IMR-90 (cell line): ENCODE measurements at regions not wholly inside any gene's neighbourhood (a gene's known extent, or its start where the extent isn't known, plus 50 kb on each side); places are given as distances from the start of the nearest gene placed in this dataset.

ENCODE experiments used
- ATAC-seq: fragments of 200-7000 bp; cut with Tn5 transposase; 2 replicates; pipeline ENCODE4 v1.9.1; 2020; ENCODE audit warnings: low read depth, mild to moderate bottlenecking, moderate library complexity
- BruUV-seq: library from RNA; stranded (reverse); fragments of 400-500 nt; replicated peaks from 2 replicates; lab custom pipeline; 2021; lab: Mats Ljungman, UMichigan
- CTCF ChIA-PET: fragments of 300-600 bp; formaldehyde crosslinking; extraction: SDS; loops from one replicate; lab custom pipeline; 2021; ENCODE audit warnings: antibody characterized with exemption; lab: Yijun Ruan, JAX
- POLR2A ChIA-PET: fragments of 300-600 bp; sonication (Branson Sonifier 250); formaldehyde crosslinking; loops from one replicate; lab custom pipeline; 2022; ENCODE audit warnings: antibody characterized with exemption; ENCODE audit not compliant: unreplicated experiment; lab: Charles Lee
- DNase-seq: peaks from one replicate; pipeline ENCODE4 v3.0.0; 2013
- H2AFZ ChIP-seq: replicated peaks from 2 replicates; pipeline ENCODE3; 2013; ENCODE audit warnings: low read length, mild to moderate bottlenecking; ENCODE audit not compliant: poor library complexity
- H2AK5ac ChIP-seq: 2 replicates; pipeline ENCODE4 v1.6.1; 2013; ENCODE audit warnings: low read depth, low read length, inconsistent platforms
- H2AK9ac ChIP-seq: replicated peaks from 2 replicates; pipeline ENCODE3; 2013; ENCODE audit warnings: mild to moderate bottlenecking, low read depth, low read length, moderate library complexity; ENCODE audit not compliant: poor library complexity
- H2BK120ac ChIP-seq: 2 replicates; pipeline ENCODE4 v1.6.1; 2013; ENCODE audit warnings: low read depth, low read length, inconsistent platforms
- H2BK15ac ChIP-seq: 3 replicates; pipeline ENCODE4 v1.6.1; 2013; ENCODE audit warnings: low read depth, low read length, inconsistent platforms
- H2BK20ac ChIP-seq: 2 replicates; pipeline ENCODE4 v1.6.1; 2013; ENCODE audit warnings: low read depth, mild to moderate bottlenecking, inconsistent platforms, low read length, moderate library complexity
- H2BK5ac ChIP-seq: 2 replicates; pipeline ENCODE4 v1.6.1; 2013; ENCODE audit warnings: mild to moderate bottlenecking, low read depth, low read length, inconsistent platforms; ENCODE audit not compliant: poor library complexity, severe bottlenecking
- H3K14ac ChIP-seq: replicated peaks from 2 replicates; pipeline ENCODE4 v1.6.1; 2013; ENCODE audit warnings: low read depth, low read length, inconsistent platforms
- H3K18ac ChIP-seq: 2 replicates; pipeline ENCODE4 v1.6.1; 2013; ENCODE audit warnings: low read depth, low read length, control low read depth
- H3K23ac ChIP-seq: 2 replicates; pipeline ENCODE4 v1.6.1; 2013; ENCODE audit warnings: low read depth, low read length, inconsistent platforms
- H3K27ac ChIP-seq: 2 replicates; pipeline ENCODE4 v1.5.1; 2013; ENCODE audit warnings: mild to moderate bottlenecking, control low read depth, low read length; ENCODE audit not compliant: insufficient read depth
- H3K27me3 ChIP-seq: 2 replicates; pipeline ENCODE4 v1.6.1; 2013; ENCODE audit warnings: low read length; ENCODE audit not compliant: control insufficient read depth, insufficient read depth
- H3K36me3 ChIP-seq: 2 replicates; pipeline ENCODE4 v1.6.1; 2013; ENCODE audit warnings: low read length, mixed read lengths; ENCODE audit not compliant: control insufficient read depth, insufficient read depth
- H3K4ac ChIP-seq: 2 replicates; pipeline ENCODE4 v1.6.1; 2013; ENCODE audit warnings: low read depth, low read length, inconsistent platforms
- H3K4me1 ChIP-seq: 2 replicates; pipeline ENCODE4 v1.6.1; 2013; ENCODE audit warnings: low read length, mixed read lengths; ENCODE audit not compliant: control insufficient read depth, insufficient read depth
- H3K4me2 ChIP-seq: 2 replicates; pipeline ENCODE4 v1.6.1; 2013; ENCODE audit warnings: low read depth, mild to moderate bottlenecking, control low read depth, low read length, moderate library complexity
- H3K4me3 ChIP-seq: 2 replicates; pipeline ENCODE4 v1.5.1; 2013; ENCODE audit warnings: low read depth, mild to moderate bottlenecking, control low read depth, low read length, moderate library complexity; ENCODE audit not compliant: insufficient read depth
- H3K56ac ChIP-seq: 2 replicates; pipeline ENCODE4 v1.6.1; 2013; ENCODE audit warnings: low read length, inconsistent platforms; ENCODE audit not compliant: insufficient read depth; ENCODE audit errors: extremely low read depth
- H3K79me1 ChIP-seq, 2 experiments: 2 replicates each; pipeline ENCODE4 v1.6.1; 2013; ENCODE audit warnings: low read length in 2 of 2, inconsistent platforms in 1 of 2, low read depth in 1 of 2
- H3K9ac ChIP-seq: 2 replicates; pipeline ENCODE4 v1.6.1; 2013; ENCODE audit warnings: low read depth, low read length, control low read depth
- H3K9me1 ChIP-seq: 2 replicates; pipeline ENCODE4 v1.6.1; 2013; ENCODE audit warnings: low read length, inconsistent platforms; ENCODE audit not compliant: insufficient read depth
- H3K9me3 ChIP-seq: 2 replicates; pipeline ENCODE4 v1.6.1; 2013; ENCODE audit warnings: low read length; ENCODE audit not compliant: control insufficient read depth, insufficient read depth
- H4K20me1 ChIP-seq: 2 replicates; pipeline ENCODE4 v1.6.1; 2013; ENCODE audit warnings: low read length, inconsistent platforms; ENCODE audit not compliant: insufficient read depth
- H4K5ac ChIP-seq: 2 replicates; pipeline ENCODE4 v1.6.1; 2013; ENCODE audit warnings: mild to moderate bottlenecking, low read depth, low read length, control low read depth
- H4K8ac ChIP-seq, 2 experiments: 2 replicates each; pipeline ENCODE4 v1.6.1; 2013; ENCODE audit warnings: low read depth in 2 of 2, low read length in 2 of 2, control low read depth in 1 of 2, inconsistent platforms in 1 of 2
- H4K91ac ChIP-seq: 2 replicates; pipeline ENCODE4 v1.6.1; 2013; ENCODE audit warnings: low read depth, low read length, inconsistent platforms; ENCODE audit not compliant: insufficient read depth
- BHLHE40 ChIP-seq: fragments of 150-350 bp; IDR thresholded peaks from 2 replicates; pipeline ENCODE4 v1.6.1; 2016; ENCODE audit warnings: mild to moderate bottlenecking, low read depth, low read length
- CEBPB ChIP-seq: IDR thresholded peaks from 2 replicates; pipeline ENCODE4 v1.6.1; 2012; ENCODE audit warnings: low read depth, low read length, improper control_type of control experiment
- CHD1 ChIP-seq: IDR thresholded peaks from 2 replicates; pipeline ENCODE4 v1.6.1; 2012; ENCODE audit warnings: low read depth, low read length, improper control_type of control experiment
- ELK1 ChIP-seq: fragments of 150-350 bp; IDR thresholded peaks from 2 replicates; pipeline ENCODE4 v1.6.1; 2016; ENCODE audit warnings: low read depth, mild to moderate bottlenecking, low read length, moderate library complexity, borderline replicate concordance
- FOS ChIP-seq: fragments of 150-350 bp; IDR thresholded peaks from 2 replicates; pipeline ENCODE4 v1.6.1; 2016; ENCODE audit warnings: low read depth, low read length
- MAFK ChIP-seq: IDR thresholded peaks from 2 replicates; pipeline ENCODE4 v1.6.1; 2012; ENCODE audit warnings: low read depth, low read length, improper control_type of control experiment
- MAZ ChIP-seq: IDR thresholded peaks from 2 replicates; pipeline ENCODE4 v1.6.1; 2012; ENCODE audit warnings: low read depth, mild to moderate bottlenecking, low read length, improper control_type of control experiment, moderate library complexity, borderline replicate concordance
- MXI1 ChIP-seq: IDR thresholded peaks from 2 replicates; pipeline ENCODE4 v1.6.1; 2012; ENCODE audit warnings: low read depth, mild to moderate bottlenecking, low read length, moderate library complexity, borderline replicate concordance
- POLR2A ChIP-seq: IDR thresholded peaks from 2 replicates; pipeline ENCODE4 v1.6.1; 2012; ENCODE audit warnings: mild to moderate bottlenecking, low read depth, low read length
- RCOR1 ChIP-seq: IDR thresholded peaks from 2 replicates; pipeline ENCODE4 v1.6.1; 2012; ENCODE audit warnings: mild to moderate bottlenecking, low read length, improper control_type of control experiment; ENCODE audit not compliant: insufficient replicate concordance
- RFX5 ChIP-seq: IDR thresholded peaks from 2 replicates; pipeline ENCODE4 v1.8.0; 2012; ENCODE audit warnings: low read depth, mild to moderate bottlenecking, low read length, moderate library complexity
- SMC3 ChIP-seq: fragments of 150-350 bp; IDR thresholded peaks from 2 replicates; pipeline ENCODE4 v1.6.1; 2016; ENCODE audit warnings: low read depth, mild to moderate bottlenecking, antibody characterized with exemption, low read length, moderate library complexity
- WGBS, 2 experiments: methylation state at CpG; one replicate each; pipeline versions ENCODE4 v1.1.5 to v1.1.7; 2013; ENCODE audit warnings: missing lambda C conversion rate in 2 of 2; ENCODE audit not compliant: insufficient read length in 1 of 2; ENCODE audit errors: extremely low coverage in 2 of 2; 5-methylcytosine and 5-hydroxymethylcytosine counted together
- dilution Hi-C: fragments of 300-500 bp; cut with HindIII; formaldehyde crosslinking; loops from one replicate; pipeline ENCODE4 v1.14.3; 2018; ENCODE audit warnings: low sequenced_read_pairs; ENCODE audit not compliant: unreplicated experiment
- in situ Hi-C: fragments of 300-500 bp; cut with MboI; formaldehyde crosslinking; loops from 3 replicates; pipeline ENCODE4 v1.14.3; 2019; ENCODE audit warnings: low sequenced_read_pairs, inconsistent platforms, mixed read lengths
- intact Hi-C: fragments of 100-400 bp; cut with micrococcal nuclease; formaldehyde crosslinking; loops from 2 replicates; pipeline ENCODE4 v1.10.0; 2022
- TF ChIP-seq, protein P1 (sequence below): fragments of 150-350 bp; IDR thresholded peaks from 2 replicates; pipeline ENCODE4 v1.6.1; 2017; ENCODE audit warnings: mild to moderate bottlenecking, antibody characterized with exemption, low read length, low read depth

- in situ Hi-C loops (no loop called here), dilution Hi-C loops (no loop called here), intact Hi-C loops (no loop called here)
- no peak overlapping the region for H3K14ac ChIP-seq
- ATAC-seq, result no peak
- no peak overlapping the region for H4K8ac ChIP-seq
- no peak overlapping the region for H3K23ac ChIP-seq
- H3K36me3 ChIP-seq, result no peaks in the 10 kb centered on the region
- H2BK15ac ChIP-seq, result no peak overlapping the region
- no peak overlapping the region for H3K4me2 ChIP-seq
- POLR2A ChIA-PET, result no interaction called here
- H3K27ac ChIP-seq, result no peak overlapping the region
- no peaks in the 10 kb centered on the region for H3K4me1 ChIP-seq
- no peak overlapping the region for H4K5ac ChIP-seq
- H3K79me1 ChIP-seq, result no peaks in the 10 kb centered on the region
- H2BK20ac ChIP-seq, result no peak overlapping the region
- H3K27me3 ChIP-seq, result no peaks in the 10 kb centered on the region
- DNase-seq, result no peak
- H2AK5ac ChIP-seq, result no peak overlapping the region
- no peak overlapping the region for H3K4ac ChIP-seq
- no peak overlapping the region for H2AK9ac ChIP-seq
- H3K9me1 ChIP-seq, result no peaks in the 10 kb centered on the region
- no peak overlapping the region for H3K18ac ChIP-seq
- H3K9ac ChIP-seq, result no peak overlapping the region
- TF ChIP-seq, protein P1, sequence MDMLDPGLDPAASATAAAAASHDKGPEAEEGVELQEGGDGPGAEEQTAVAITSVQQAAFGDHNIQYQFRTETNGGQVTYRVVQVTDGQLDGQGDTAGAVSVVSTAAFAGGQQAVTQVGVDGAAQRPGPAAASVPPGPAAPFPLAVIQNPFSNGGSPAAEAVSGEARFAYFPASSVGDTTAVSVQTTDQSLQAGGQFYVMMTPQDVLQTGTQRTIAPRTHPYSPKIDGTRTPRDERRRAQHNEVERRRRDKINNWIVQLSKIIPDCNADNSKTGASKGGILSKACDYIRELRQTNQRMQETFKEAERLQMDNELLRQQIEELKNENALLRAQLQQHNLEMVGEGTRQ, result no peak
- TF ChIP-seq CEBPB (no peak), ELK1 (no peak), BHLHE40 (no peak), RCOR1 (no peak), FOS (no peak), MXI1 (no peak), CHD1 (no peak), SMC3 (no peak), RFX5 (no peak), MAZ (no peak), MAFK (no peak), POLR2A (no peak)
- no peak overlapping the region for H3K56ac ChIP-seq
- H3K4me3 ChIP-seq, result no peak overlapping the region
- no peak overlapping the region for H4K91ac ChIP-seq
- WGBS, 2 experiments, result 94% methylated on average over 3 of the region's 11 CpGs; no CpG with 5 or more reads in 1 of the 2 experiments
- no peak overlapping the region for H2AFZ ChIP-seq
- BruUV-seq, result no TSS peak
- no peak overlapping the region for H2BK120ac ChIP-seq
- CTCF ChIA-PET, result no interaction called here
- no peaks in the 10 kb centered on the region for H4K20me1 ChIP-seq
- no peak overlapping the region for H2BK5ac ChIP-seq
- H3K9me3 ChIP-seq, result peaks cover 12% of the 10 kb centered on the region; the same call in 1 of the 2 replicates
Observed at GRCh38 chr5:23146183-23146582, 293.0 kb upstream of the CDH12 start.
